ENCODE measurements at regions not wholly inside any gene's neighbourhood (a gene's known extent, or its start where the extent isn't known, plus 50 kb on each side); places are given as distances from the start of the nearest gene placed in this dataset.

- Histone ChIP-seq H3K27ac (ENCODE audit: low read depth in 1 of 2, low read length in 2 of 2) (no peak overlapping the region), H3K4me1 (ENCODE audit: control insufficient read depth in 1 of 2, insufficient read depth in 2 of 2, low read length in 2 of 2) (no peaks in the 10 kb centered on the region), H3K4me3 (replicated peaks in 1 of 3; ENCODE audit: low read depth in 2 of 3, low read length in 3 of 3) (no peak overlapping the region), H4K20me1 (ENCODE audit: insufficient read depth, low read length) (no peaks in the 10 kb centered on the region), H3K79me2 (ENCODE audit: insufficient read depth, low read length) (no peaks in the 10 kb centered on the region), H2AFZ (ENCODE audit: insufficient read depth, low read depth, low read length, poor library complexity, severe bottlenecking) (no peak overlapping the region), H3K4me2 (replicated peaks; ENCODE audit: extremely low read depth, low read length, poor library complexity, severe bottlenecking) (no peak overlapping the region), H3K9me3 (replicated peaks in 1 of 2; ENCODE audit: control insufficient read depth in 1 of 2, insufficient read depth in 1 of 2, low read length in 2 of 2) (no peaks in the 10 kb centered on the region), H3K27me3 (ENCODE audit: control insufficient read depth in 2 of 2, insufficient read depth in 2 of 2, low read length in 2 of 2) (no peaks in the 10 kb centered on the region), H3K9ac (ENCODE audit: insufficient read depth, low read length, poor library complexity, severe bottlenecking) (no peak overlapping the region), H3K36me3 (replicated peaks in 1 of 2; ENCODE audit: control insufficient read depth in 1 of 2, insufficient read depth in 2 of 2, low read length in 2 of 2) (no peaks in the 10 kb centered on the region)
- Mint-ChIP-seq H3K9me3 (peaks cover 0 to 19% (median 2%) of the 10 kb centered on the region in 7 donors), H3K4me3 (no peak overlapping the region), H3K36me3 (no peaks in the 10 kb centered on the region), H3K27me3 (ENCODE audit: low read depth in 3 of 3) (peaks cover 0 to 2% (median 0%) of the 10 kb centered on the region in 3 donors), H3K4me1 (no peaks in the 10 kb centered on the region), H3K27ac (no peak overlapping the region)
- WGBS (ENCODE audit: insufficient coverage) = no CpG with 5 or more reads among the region's 2 CpGs
- intact Hi-C loops (cut with micrococcal nuclease) = no loop called here
- no peak for TF ChIP-seq CTCF (IDR thresholded peaks at IDR 0.05)
- no peak for DNase-seq
Observed at GRCh38 chr11:90911192-90911591, 688.3 kb upstream of the CHORDC1 start.

- Mint-ChIP-seq H3K4me1 (no peaks in the 10 kb centered on the region), H3K27ac (no peak overlapping the region), H3K4me3 (no peak overlapping the region), H3K27me3 (ENCODE audit: low read depth in 3 of 3) (peaks cover 0 to 2% (median 0%) of the 10 kb centered on the region in 3 donors), H3K36me3 (no peaks in the 10 kb centered on the region), H3K9me3 (peaks cover 0 to 24% (median 3%) of the 10 kb centered on the region in 7 donors)
- Histone ChIP-seq H3K36me3 (replicated peaks in 1 of 2; ENCODE audit: control insufficient read depth in 1 of 2, insufficient read depth in 2 of 2, low read length in 2 of 2) (no peaks in the 10 kb centered on the region), H3K9ac (ENCODE audit: insufficient read depth, low read length, poor library complexity, severe bottlenecking) (no peak overlapping the region), H3K79me2 (ENCODE audit: insufficient read depth, low read length) (no peaks in the 10 kb centered on the region), H3K27ac (ENCODE audit: low read depth in 1 of 2, low read length in 2 of 2) (no peak overlapping the region), H3K4me1 (ENCODE audit: control insufficient read depth in 1 of 2, insufficient read depth in 2 of 2, low read length in 2 of 2) (no peaks in the 10 kb centered on the region), H4K20me1 (ENCODE audit: insufficient read depth, low read length) (no peaks in the 10 kb centered on the region), H3K4me2 (replicated peaks; ENCODE audit: extremely low read depth, low read length, poor library complexity, severe bottlenecking) (no peak overlapping the region), H3K4me3 (replicated peaks in 1 of 3; ENCODE audit: low read depth in 2 of 3, low read length in 3 of 3) (no peak overlapping the region), H3K27me3 (ENCODE audit: control insufficient read depth in 2 of 2, insufficient read depth in 2 of 2, low read length in 2 of 2) (no peaks in the 10 kb centered on the region), H2AFZ (ENCODE audit: insufficient read depth, low read depth, low read length, poor library complexity, severe bottlenecking) (no peak overlapping the region), H3K9me3 (replicated peaks in 1 of 2; ENCODE audit: control insufficient read depth in 1 of 2, insufficient read depth in 1 of 2, low read length in 2 of 2) (no peaks in the 10 kb centered on the region)
- TF ChIP-seq CTCF (IDR thresholded peaks at IDR 0.05) = no peak
- intact Hi-C loops (cut with micrococcal nuclease) = no loop called here
- no CpG with 5 or more reads among the region's 3 CpGs for WGBS (ENCODE audit: insufficient coverage)
- no peak for DNase-seq
Observed at GRCh38 chr11:90908074-90908473, 685.2 kb upstream of the CHORDC1 start.

Measured in CD14-positive monocyte (primary cell).